HG03442 (cell line): ENCODE measurements at regions not wholly inside any gene's neighbourhood (a gene's known extent, or its start where the extent isn't known, plus 50 kb on each side); places are given as distances from the start of the nearest gene placed in this dataset.
"Not testable (repeated sequence)": the region's sequence is repeated elsewhere in the genome, so short reads cannot be mapped to it uniquely, and the experiment has no call there.

Experiments used
- ATAC-seq: cut with Tn5 transposase; IDR thresholded peaks from one replicate; pipeline ENCODE4 v1.9.1; 2021; ENCODE audit warnings: mild to moderate bottlenecking, moderate library complexity; ENCODE audit not compliant: unreplicated experiment

DNA sequence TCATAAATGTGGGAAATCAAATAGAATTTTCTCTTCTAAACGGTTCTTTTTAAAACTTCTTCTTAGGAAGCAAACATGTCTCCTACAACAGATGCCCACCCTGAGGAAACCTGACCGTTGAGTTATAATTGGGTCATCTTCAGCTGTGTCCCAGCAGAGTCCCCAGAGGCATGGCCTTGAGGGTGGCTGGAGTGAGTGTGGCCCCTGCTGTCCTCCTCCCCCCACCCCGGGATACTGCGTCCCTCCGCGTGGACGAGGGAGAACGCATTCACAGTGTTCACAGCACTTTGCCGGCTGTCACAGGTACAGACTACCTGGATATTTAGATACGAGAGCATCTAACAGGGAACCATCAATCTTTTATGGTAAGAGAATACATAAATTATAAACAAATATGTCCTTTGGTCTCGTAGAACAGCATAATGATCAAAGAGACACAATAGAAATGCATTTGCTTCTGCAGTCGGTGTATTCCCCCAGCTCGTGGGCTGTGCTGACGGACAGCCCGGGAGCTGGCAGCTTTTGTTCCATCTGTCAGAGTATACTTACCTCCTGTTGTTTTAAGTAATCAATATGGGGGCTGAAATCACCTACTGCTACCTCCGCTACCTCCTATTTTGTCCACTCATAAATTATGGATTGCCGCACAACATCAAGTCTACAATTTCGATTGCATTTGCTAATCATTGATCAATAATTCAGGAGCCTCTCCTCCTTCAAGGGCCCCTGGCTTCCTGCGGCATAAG, 214.7 kb downstream of the IRX2 start:
- ATAC-seq, result no peak

- ATAC-seq, result no peak
Measured at GRCh38 chr5:2534970-2535369, 216.5 kb downstream of the IRX2 start.

GRCh38 chr5:2534251-2534650, 217.2 kb downstream of the IRX2 start:
- no peak for ATAC-seq

DNA sequence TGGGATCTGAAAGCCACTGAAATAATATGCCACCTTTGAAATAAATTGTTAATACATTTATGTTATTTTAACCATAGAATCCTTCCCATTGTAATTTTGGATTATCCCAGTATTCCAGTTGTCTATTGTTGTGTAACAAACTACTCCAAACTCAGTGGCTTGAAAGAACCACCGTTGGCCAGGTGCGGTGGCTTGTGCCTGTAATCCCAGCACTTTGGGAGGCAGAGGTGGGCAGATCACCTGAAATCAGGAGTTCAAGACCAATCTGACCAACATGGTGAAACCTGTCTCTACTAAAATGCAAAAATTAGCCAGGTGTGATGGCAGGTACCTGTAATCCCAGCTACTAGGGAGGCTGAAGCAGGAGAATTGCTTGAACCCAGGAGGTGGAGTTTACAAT, 217.6 kb downstream of the IRX2 start:
- ATAC-seq, result not testable (repeated sequence)

DNA sequence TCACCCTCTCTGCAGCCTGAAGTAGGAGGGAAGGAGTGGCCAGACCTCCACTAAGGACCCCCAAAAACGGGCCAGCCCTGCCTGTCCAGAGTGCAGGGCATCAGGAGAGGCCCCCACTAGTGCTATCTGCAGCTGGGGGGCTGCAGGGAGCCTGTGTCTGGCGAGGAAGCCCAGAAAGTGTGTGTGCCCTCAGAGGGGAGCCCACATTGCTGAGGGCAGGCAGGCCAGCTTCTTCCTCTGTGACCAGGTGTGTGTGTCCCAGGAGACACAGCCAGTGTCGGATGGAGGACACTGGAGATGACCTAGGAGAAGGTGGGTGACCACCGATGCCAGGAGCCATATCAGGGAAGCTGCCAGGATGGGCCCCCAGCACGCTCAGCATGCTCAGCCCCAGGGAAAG, 218.7 kb downstream of the IRX2 start:
- ATAC-seq, result no peak

DNA sequence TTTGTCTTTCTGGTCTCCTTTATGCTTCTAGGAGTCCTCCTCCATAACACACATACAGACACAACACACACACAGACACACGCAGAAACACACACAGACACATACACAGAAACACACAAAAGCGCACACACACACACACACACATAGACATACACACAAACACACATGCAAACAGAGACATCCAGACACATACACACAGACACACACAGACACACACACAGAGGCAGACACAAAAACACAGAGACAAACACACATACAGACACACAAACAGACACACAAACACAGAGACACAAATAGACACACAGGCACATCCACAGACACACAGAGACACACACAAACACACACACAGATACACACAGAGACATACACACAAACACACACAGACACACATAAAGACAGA, 220.2 kb downstream of the IRX2 start:
- no peak for ATAC-seq

DNA sequence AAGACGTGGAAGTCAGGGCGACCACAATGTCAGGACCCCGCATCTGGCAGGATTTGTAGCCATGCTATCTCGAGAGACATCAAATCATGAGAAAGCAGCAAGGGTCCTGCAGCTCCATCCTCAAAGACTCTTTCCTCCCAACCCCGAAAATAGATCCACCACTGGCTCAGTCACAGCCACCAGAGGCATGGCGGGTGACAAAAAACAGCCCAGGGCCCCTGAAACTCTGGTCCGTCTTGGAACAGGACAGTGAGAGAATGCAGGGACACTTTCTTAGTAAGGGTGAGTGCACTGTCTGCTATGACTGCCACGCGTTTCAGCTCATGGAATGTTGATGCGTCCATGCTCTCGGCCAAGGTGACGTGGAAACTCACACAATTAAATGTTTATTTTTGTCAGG, 220.9 kb downstream of the IRX2 start:
- ATAC-seq, result no peak

GRCh38 chr5:2529371-2530092, 221.9 kb downstream of the IRX2 start:
- ATAC-seq, result no peak

- ATAC-seq, result no peak
Measured at GRCh38 chr5:2525351-2525750, 226.1 kb downstream of the IRX2 start.

DNA sequence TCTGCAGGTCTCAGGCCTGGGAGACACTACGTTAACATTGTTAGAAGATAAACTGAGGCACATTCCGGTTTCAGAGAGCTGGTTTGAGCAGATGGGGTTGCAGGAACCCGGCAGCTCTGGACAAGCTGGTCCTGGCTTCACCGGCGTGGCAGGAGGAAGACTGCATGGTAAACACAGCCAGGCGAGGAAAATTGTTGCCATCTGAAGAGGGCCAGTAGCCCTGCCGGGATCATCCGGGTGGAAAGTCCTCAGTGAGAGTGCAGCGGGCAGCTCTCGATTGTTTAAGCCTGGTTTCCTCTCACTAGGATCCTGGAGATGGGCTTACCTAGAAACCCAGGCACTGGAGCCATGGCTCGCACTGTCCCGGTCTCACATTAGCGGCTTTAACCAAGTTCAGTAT, 226.9 kb downstream of the IRX2 start:
- ATAC-seq, result no peak

GRCh38 chr5:2523180-2523579, 228.3 kb downstream of the IRX2 start:
- no peak for ATAC-seq

GRCh38 chr5:2522372-2522771, 229.1 kb downstream of the IRX2 start:
- ATAC-seq, result no peak

GRCh38 chr5:2519153-2519552, 232.3 kb downstream of the IRX2 start:
- ATAC-seq, result no peak

GRCh38 chr5:2517451-2517850, 234.0 kb downstream of the IRX2 start:
- ATAC-seq, result no peak

- ATAC-seq, result no peak
Measured at GRCh38 chr5:2515180-2515764, 236.2 kb downstream of the IRX2 start.

GRCh38 chr5:2514484-2514883, 237.0 kb downstream of the IRX2 start:
- no peak for ATAC-seq

GRCh38 chr5:2511706-2512105, 239.8 kb downstream of the IRX2 start:
- ATAC-seq, result no peak

DNA sequence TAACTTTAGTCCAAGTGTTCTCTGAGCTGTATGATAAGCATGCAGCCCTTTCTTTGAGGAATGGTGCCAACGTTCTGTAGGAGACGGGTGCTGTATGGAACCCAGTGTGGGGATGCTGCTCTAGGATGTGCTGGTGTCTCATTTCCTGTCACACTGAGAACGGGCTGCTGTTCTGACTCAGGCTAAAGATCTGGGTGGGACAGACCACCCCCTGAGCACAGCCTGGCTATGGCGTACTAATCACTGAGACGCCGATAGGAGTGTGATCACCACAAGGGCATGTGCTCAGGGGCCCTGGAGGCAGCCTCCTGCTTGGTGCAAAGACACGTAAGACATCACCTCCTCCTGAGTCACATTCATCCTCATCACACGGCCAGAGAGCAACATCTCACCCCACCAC, 240.4 kb downstream of the IRX2 start:
- ATAC-seq, result no peak

- ATAC-seq, result no peak
Measured at GRCh38 chr5:2509527-2509926, 241.9 kb downstream of the IRX2 start.

- ATAC-seq, result no peak
Measured at GRCh38 chr5:2508514-2508913, 243.0 kb downstream of the IRX2 start.

- no peak for ATAC-seq
Measured at GRCh38 chr5:2507611-2508010, 243.9 kb downstream of the IRX2 start.

DNA sequence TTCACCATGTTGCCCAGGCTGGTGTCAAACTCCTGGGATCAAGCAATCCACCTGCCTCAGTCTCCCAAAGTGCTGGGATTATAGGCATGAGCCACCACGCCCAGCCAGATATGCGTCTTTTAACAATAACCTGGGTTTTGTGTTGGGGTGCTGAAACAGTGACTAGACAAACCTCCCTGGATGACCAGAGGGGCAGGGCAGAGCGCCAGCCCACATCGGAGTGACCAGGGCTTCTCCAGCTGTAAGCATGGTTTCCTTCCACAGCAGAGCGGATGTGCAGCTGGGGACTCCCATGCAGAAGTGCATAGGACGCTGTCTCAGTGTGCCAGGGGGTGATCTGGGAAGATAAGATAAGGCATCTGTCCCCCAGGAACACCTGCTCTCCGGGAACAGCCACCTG, 244.9 kb downstream of the IRX2 start:
- no peak for ATAC-seq
